ENCODE measurements at regions not wholly inside any gene's neighbourhood (a gene's known extent, or its start where the extent isn't known, plus 50 kb on each side); places are given as distances from the start of the nearest gene placed in this dataset.

- no peak for TF ChIP-seq CTCF (IDR thresholded peaks at IDR 0.05)
- no peak for TF ChIP-seq POLR2A (IDR thresholded peaks at IDR 0.05)
Measured at GRCh38 chr5:93953442-93953841, 212.0 kb upstream of the POU5F2 start.
